ENCODE measurements at regions not wholly inside any gene's neighbourhood (a gene's known extent, or its start where the extent isn't known, plus 50 kb on each side); places are given as distances from the start of the nearest gene placed in this dataset.

DNA sequence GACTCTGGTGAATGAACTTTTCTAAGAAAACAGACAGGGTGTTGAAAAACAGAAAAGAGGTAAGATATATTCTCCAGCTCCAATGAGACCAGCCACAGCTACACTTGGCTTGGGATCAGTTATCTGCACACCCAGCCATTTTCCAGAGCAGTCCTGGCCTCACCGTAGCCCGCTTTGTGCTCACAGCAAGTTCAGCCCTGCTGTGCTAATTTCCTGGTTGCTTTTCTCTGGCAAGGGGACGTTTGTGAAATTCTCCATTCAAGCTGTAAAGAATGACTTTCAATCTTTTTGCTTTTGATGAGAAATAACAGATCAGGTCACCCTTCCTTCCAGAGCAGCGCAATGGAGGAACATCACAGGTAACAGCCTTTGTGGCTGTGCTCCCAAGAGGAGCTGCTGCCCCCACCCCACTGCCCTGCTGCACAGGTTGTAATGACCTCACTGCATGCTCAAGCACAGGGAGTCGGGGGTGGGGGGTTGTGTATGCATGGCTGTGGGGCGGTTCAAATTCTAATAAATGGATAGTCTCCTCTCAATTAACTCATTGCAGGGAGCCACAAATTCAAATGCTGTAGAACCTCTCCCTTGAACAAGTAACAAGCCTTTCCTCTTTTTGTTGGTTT lies 516.6 kb upstream of the NBEA start:
- Histone ChIP-seq H3K4me1 (ENCODE audit: insufficient read depth, low read length) (peaks cover 7% of the 10 kb centered on the region; the same call in 1 of the 2 replicates), H3K9ac (ENCODE audit: low read depth, low read length) (no peak overlapping the region), H3K9me3 (ENCODE audit: insufficient read depth, low read depth, low read length) (no peaks in the 10 kb centered on the region), H3K27ac (ENCODE audit: low read length) (no peak overlapping the region), H3K27me3 (ENCODE audit: insufficient read depth, low read length) (no peaks in the 10 kb centered on the region), H3K36me3 (ENCODE audit: insufficient read depth, low read depth, low read length) (no peaks in the 10 kb centered on the region), H3K4me3 (ENCODE audit: low read length) (no peak overlapping the region)

DNA sequence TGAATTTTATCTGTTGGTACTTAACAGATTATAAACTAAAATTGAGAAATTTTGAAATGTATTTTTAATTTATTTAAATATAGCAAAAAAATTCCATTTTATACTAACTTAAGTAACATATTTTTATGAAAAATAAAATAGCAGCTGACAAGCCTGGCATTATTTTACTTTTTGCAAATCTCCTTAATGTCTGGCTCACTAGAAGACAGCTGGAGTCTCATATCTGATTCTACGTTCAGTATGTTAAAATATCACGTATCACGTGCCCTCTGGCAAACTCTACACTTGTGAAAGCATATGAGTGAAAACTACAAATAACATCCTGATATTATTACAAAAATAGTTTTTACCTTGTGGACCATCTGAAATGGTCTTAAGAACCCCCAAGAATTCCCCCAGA lies 513.2 kb upstream of the NBEA start:
- no peak overlapping the region for H3K4me3 ChIP-seq (ENCODE audit: low read length)
- H3K4me1 ChIP-seq (ENCODE audit: insufficient read depth, low read length), result peaks cover 7% of the 10 kb centered on the region; the same call in 1 of the 2 replicates
- no peaks in the 10 kb centered on the region for H3K36me3 ChIP-seq (ENCODE audit: insufficient read depth, low read depth, low read length)
- no peaks in the 10 kb centered on the region for H3K27me3 ChIP-seq (ENCODE audit: insufficient read depth, low read length)
- H3K9ac ChIP-seq (ENCODE audit: low read depth, low read length), result no peak overlapping the region
- no peaks in the 10 kb centered on the region for H3K9me3 ChIP-seq (ENCODE audit: insufficient read depth, low read depth, low read length)
- no peak overlapping the region for H3K27ac ChIP-seq (ENCODE audit: low read length)

- H3K27me3 ChIP-seq (ENCODE audit: insufficient read depth, low read length), result no peaks in the 10 kb centered on the region
- no peaks in the 10 kb centered on the region for H3K36me3 ChIP-seq (ENCODE audit: insufficient read depth, low read depth, low read length)
- H3K9me3 ChIP-seq (ENCODE audit: insufficient read depth, low read depth, low read length), result no peaks in the 10 kb centered on the region
- H3K9ac ChIP-seq (ENCODE audit: low read depth, low read length), result no peak overlapping the region
- peaks cover 5% of the 10 kb centered on the region; the same call in 1 of the 2 replicates for H3K4me1 ChIP-seq (ENCODE audit: insufficient read depth, low read length)
- H3K4me3 ChIP-seq (ENCODE audit: low read length), result no peak overlapping the region
- H3K27ac ChIP-seq (ENCODE audit: low read length), result no peak overlapping the region
Observed at GRCh38 chr13:34430294-34430693, 511.8 kb upstream of the NBEA start.

DNA sequence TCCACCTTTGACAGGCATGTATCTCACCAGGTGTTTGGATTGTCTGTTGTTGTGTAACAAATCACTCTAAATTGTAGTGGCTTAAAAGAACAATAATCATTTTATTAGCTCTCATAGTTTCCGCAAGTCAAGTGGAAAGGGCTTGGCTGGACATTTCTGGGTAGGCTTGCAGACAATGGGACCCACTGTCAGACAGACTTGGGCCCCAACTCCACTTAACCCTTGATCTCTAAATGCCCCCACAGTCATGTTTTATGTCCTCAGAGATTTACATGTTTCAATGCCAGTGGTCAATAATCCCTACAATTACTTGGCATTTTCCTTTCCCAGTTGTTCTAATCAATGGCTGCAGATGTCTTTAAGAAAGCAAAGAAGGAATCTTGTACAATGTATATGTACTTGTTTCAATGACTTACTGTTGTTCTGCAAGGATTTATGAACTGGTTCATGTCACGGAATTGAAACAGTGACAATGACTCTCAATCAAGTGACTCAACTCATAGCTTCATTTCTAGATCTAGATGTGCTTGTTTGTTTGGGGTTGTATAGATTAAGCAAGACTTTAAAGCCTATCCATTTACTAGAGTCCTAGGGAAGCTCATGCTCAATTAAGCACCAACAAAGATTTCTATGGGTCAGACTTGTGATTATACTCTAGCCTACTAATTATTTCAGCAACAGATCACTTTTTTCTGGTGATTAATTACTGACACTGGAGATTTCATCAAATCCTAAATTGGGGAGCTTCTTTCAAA lies 510.1 kb upstream of the NBEA start:
- no peaks in the 10 kb centered on the region for H3K27me3 ChIP-seq (ENCODE audit: insufficient read depth, low read length)
- no peak overlapping the region for H3K27ac ChIP-seq (ENCODE audit: low read length)
- no peak overlapping the region for H3K4me3 ChIP-seq (ENCODE audit: low read length)
- no peak overlapping the region for H3K9ac ChIP-seq (ENCODE audit: low read depth, low read length)
- H3K9me3 ChIP-seq (ENCODE audit: insufficient read depth, low read depth, low read length), result no peaks in the 10 kb centered on the region
- H3K4me1 ChIP-seq (ENCODE audit: insufficient read depth, low read length), result no peaks in the 10 kb centered on the region
- H3K36me3 ChIP-seq (ENCODE audit: insufficient read depth, low read depth, low read length), result no peaks in the 10 kb centered on the region

DNA sequence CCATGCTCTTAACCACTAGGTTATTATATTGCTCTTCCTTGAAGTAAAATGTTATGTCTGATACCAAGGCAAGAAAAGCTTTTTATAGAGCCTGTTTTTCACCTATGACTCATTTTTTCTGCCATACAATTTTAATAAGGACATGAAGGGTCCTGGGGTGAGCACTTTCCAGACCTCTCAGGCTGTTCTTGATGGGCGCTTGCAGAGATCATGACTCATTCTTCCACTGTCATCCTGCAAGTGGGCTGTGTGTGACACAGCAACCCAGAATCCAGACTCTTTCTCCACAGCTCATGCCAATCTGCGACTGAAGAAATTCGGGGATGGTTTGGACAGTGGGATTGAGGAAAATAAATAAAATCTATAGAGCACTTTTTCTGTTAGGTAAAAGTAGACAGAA lies 506.7 kb upstream of the NBEA start:
- no peaks in the 10 kb centered on the region for H3K27me3 ChIP-seq (ENCODE audit: insufficient read depth, low read length)
- no peaks in the 10 kb centered on the region for H3K4me1 ChIP-seq (ENCODE audit: insufficient read depth, low read length)
- no peak overlapping the region for H3K27ac ChIP-seq (ENCODE audit: low read length)
- H3K4me3 ChIP-seq (ENCODE audit: low read length), result no peak overlapping the region
- H3K9me3 ChIP-seq (ENCODE audit: insufficient read depth, low read depth, low read length), result no peaks in the 10 kb centered on the region
- no peak overlapping the region for H3K9ac ChIP-seq (ENCODE audit: low read depth, low read length)
- H3K36me3 ChIP-seq (ENCODE audit: insufficient read depth, low read depth, low read length), result no peaks in the 10 kb centered on the region

- H3K27me3 ChIP-seq (ENCODE audit: insufficient read depth, low read length), result no peaks in the 10 kb centered on the region
- no peaks in the 10 kb centered on the region for H3K9me3 ChIP-seq (ENCODE audit: insufficient read depth, low read depth, low read length)
- no peak overlapping the region for H3K27ac ChIP-seq (ENCODE audit: low read length)
- H3K4me1 ChIP-seq (ENCODE audit: insufficient read depth, low read length), result no peaks in the 10 kb centered on the region
- no peak overlapping the region for H3K9ac ChIP-seq (ENCODE audit: low read depth, low read length)
- H3K4me3 ChIP-seq (ENCODE audit: low read length), result no peak overlapping the region
- no peaks in the 10 kb centered on the region for H3K36me3 ChIP-seq (ENCODE audit: insufficient read depth, low read depth, low read length)
Observed at GRCh38 chr13:34437873-34438272, 504.2 kb upstream of the NBEA start.

DNA sequence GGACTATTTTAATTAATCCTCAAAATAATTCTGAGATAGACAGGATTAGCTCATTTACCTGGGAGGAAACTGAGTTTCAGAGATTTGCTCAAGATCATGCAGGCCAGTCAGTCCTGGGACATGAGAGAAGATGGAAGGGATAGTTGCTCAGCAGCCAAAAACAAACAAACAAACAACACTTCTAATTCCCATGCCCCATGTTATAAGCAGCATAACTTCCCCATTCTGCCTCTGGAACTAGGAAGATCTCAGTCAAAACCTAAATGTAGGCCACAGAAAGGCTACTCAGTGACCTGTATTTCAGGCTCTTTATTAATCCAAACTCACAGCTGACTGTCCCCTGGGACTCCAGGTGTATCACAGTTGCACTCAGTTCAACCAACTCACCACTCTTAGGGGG lies 489.2 kb upstream of the NBEA start:
- Histone ChIP-seq H3K9me3 (ENCODE audit: insufficient read depth, low read depth, low read length) (no peaks in the 10 kb centered on the region), H3K4me1 (ENCODE audit: insufficient read depth, low read length) (no peaks in the 10 kb centered on the region), H3K27me3 (ENCODE audit: insufficient read depth, low read length) (no peaks in the 10 kb centered on the region), H3K4me3 (ENCODE audit: low read length) (no peak overlapping the region), H3K36me3 (ENCODE audit: insufficient read depth, low read depth, low read length) (no peaks in the 10 kb centered on the region), H3K27ac (ENCODE audit: low read length) (no peak overlapping the region), H3K9ac (ENCODE audit: low read depth, low read length) (no peak overlapping the region)

DNA sequence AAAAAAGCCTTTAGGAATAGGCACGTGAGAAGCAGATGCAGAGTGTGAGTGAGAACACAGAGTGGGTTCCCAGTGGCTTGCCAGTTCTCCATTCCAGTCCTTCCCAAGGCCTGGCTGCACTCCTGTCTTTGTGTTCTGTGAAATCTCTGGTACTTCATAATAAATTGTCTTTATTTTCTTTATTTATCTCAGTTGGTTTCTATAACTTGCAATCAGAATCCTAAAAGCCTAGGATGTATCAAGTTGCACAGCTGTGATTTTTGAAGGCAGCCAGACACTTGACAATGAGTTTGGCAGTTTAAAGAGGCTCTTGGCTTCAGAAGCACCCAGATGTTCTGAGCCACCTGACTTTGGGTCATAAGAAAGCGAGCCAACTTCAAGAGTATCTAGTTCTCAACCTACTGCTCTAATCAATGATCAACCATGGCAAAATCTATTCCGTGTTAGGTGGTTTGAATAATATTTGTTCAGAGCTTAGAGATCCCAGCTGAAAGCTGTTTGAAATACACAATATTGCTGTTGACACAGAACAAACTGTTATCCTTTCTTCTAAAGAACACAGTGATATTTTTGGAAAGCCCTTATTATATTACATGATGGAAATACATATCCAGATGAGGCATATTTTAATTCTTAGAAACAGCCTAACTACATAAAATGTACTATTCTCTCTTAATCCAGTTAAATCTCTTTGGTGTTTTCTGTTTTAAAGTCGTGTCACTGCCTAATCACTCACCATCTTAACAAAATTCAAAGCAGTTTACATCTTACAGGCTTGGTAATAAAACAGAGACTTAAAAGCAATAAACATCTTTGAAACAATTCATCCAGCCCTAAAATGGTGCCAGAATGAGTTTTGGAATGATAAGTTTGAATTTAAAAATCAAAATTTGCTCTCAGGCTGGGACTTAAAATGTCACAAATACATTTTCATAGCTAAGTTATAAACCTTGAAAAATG lies 483.0 kb upstream of the NBEA start:
- Histone ChIP-seq H3K4me3 (ENCODE audit: low read length) (no peak overlapping the region), H3K27me3 (ENCODE audit: insufficient read depth, low read length) (no peaks in the 10 kb centered on the region), H3K4me1 (ENCODE audit: insufficient read depth, low read length) (no peaks in the 10 kb centered on the region), H3K9ac (ENCODE audit: low read depth, low read length) (no peak overlapping the region), H3K36me3 (ENCODE audit: insufficient read depth, low read depth, low read length) (no peaks in the 10 kb centered on the region), H3K9me3 (ENCODE audit: insufficient read depth, low read depth, low read length) (no peaks in the 10 kb centered on the region; the same call in 1 of the 2 replicates), H3K27ac (ENCODE audit: low read length) (no peak overlapping the region)

- no peaks in the 10 kb centered on the region for H3K4me1 ChIP-seq (ENCODE audit: insufficient read depth, low read length)
- H3K4me3 ChIP-seq (ENCODE audit: low read length), result no peak overlapping the region
- H3K9me3 ChIP-seq (ENCODE audit: insufficient read depth, low read depth, low read length), result no peaks in the 10 kb centered on the region; the same call in 1 of the 2 replicates
- no peaks in the 10 kb centered on the region for H3K36me3 ChIP-seq (ENCODE audit: insufficient read depth, low read depth, low read length)
- no peak overlapping the region for H3K27ac ChIP-seq (ENCODE audit: low read length)
- no peak overlapping the region for H3K9ac ChIP-seq (ENCODE audit: low read depth, low read length)
- H3K27me3 ChIP-seq (ENCODE audit: insufficient read depth, low read length), result no peaks in the 10 kb centered on the region
Observed at GRCh38 chr13:34459856-34460255, 482.2 kb upstream of the NBEA start.

DNA sequence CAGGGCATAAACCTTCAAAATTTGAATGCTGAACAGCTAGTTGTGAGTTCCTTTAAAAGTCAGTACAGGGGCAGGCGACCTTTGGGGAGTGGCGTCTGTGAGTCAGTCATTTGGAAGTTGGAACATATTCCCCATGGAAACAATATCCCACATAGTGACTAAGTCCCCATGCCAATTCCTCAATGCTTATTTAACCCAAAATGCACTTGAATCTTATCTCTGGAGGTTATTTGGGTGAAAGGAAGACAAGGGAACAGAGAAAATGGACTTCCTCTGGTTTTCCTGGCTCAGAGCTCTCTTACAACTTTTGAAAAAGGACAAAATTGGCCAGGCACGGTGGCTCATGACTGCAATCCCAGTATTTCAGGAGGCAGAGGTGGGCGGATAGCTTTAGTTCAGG lies 479.2 kb upstream of the NBEA start:
- no peaks in the 10 kb centered on the region for H3K36me3 ChIP-seq (ENCODE audit: insufficient read depth, low read depth, low read length)
- no peak overlapping the region for H3K27ac ChIP-seq (ENCODE audit: low read length)

DNA sequence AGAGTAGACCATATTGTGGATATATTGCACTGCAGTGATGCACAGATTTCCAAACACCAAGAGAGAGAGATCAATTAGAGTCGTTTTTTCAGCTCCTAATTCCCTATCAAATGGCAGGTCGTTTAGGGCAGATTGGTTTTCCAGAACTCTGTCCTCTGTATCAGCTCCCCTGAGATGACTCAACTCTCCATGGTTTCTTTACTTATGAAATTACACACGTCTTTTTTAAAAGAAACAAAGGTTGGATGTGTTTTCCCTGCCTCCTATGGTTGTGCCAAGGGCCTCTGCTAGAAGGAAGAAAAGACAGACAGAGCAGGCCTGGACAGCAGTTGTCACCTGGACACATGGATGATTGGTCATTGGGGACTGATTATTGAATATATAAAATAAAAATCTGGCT lies 478.1 kb upstream of the NBEA start:
- Histone ChIP-seq H3K27me3 (ENCODE audit: insufficient read depth, low read length) (no peaks in the 10 kb centered on the region), H3K4me1 (ENCODE audit: insufficient read depth, low read length) (no peaks in the 10 kb centered on the region), H3K36me3 (ENCODE audit: insufficient read depth, low read depth, low read length) (no peaks in the 10 kb centered on the region), H3K9me3 (ENCODE audit: insufficient read depth, low read depth, low read length) (no peaks in the 10 kb centered on the region), H3K4me3 (ENCODE audit: low read length) (no peak overlapping the region), H3K27ac (ENCODE audit: low read length) (no peak overlapping the region), H3K9ac (ENCODE audit: low read depth, low read length) (no peak overlapping the region)

More for the DNA sequence above, 479.2 kb upstream of the NBEA start:
- Histone ChIP-seq H3K9me3 (ENCODE audit: insufficient read depth, low read depth, low read length) (no peaks in the 10 kb centered on the region; the same call in 1 of the 2 replicates), H3K4me1 (ENCODE audit: insufficient read depth, low read length) (no peaks in the 10 kb centered on the region), H3K4me3 (ENCODE audit: low read length) (no peak overlapping the region), H3K9ac (ENCODE audit: low read depth, low read length) (no peak overlapping the region), H3K27me3 (ENCODE audit: insufficient read depth, low read length) (no peaks in the 10 kb centered on the region)

Data from iPS-20b (cell line).